Epithelial cell of proximal tubule (primary cell): ENCODE measurements at regions not wholly inside any gene's neighbourhood (a gene's known extent, or its start where the extent isn't known, plus 50 kb on each side); places are given as distances from the start of the nearest gene placed in this dataset.

Experiments
- DNase-seq: peaks from one replicate; pipeline ENCODE4 v3.0.0-alpha.2; 2011; ENCODE audit warnings: low read depth
- H3K4me3 ChIP-seq: 2 replicates; pipeline ENCODE4 v1.5.1; 2011; ENCODE audit warnings: low read depth, mild to moderate bottlenecking, low read length
- TF ChIP-seq, protein P1 (sequence below): conservative IDR thresholded peaks from 2 replicates; pipeline ENCODE4 v1.5.1; 2012; ENCODE audit warnings: low read depth, mild to moderate bottlenecking, low read length

- TF ChIP-seq, protein P1, sequence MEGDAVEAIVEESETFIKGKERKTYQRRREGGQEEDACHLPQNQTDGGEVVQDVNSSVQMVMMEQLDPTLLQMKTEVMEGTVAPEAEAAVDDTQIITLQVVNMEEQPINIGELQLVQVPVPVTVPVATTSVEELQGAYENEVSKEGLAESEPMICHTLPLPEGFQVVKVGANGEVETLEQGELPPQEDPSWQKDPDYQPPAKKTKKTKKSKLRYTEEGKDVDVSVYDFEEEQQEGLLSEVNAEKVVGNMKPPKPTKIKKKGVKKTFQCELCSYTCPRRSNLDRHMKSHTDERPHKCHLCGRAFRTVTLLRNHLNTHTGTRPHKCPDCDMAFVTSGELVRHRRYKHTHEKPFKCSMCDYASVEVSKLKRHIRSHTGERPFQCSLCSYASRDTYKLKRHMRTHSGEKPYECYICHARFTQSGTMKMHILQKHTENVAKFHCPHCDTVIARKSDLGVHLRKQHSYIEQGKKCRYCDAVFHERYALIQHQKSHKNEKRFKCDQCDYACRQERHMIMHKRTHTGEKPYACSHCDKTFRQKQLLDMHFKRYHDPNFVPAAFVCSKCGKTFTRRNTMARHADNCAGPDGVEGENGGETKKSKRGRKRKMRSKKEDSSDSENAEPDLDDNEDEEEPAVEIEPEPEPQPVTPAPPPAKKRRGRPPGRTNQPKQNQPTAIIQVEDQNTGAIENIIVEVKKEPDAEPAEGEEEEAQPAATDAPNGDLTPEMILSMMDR: no peak
- no peak overlapping the region for H3K4me3 ChIP-seq
- DNase-seq: no peak
These were observed 284.5 kb downstream of the IRX2 start for GRCh38 chr5:2466966-2467365.

GRCh38 chr5:2465383-2465782, 286.1 kb downstream of the IRX2 start:
- DNase-seq: no peak
- no peak overlapping the region for H3K4me3 ChIP-seq
- TF ChIP-seq, protein P1: no peak

- DNase-seq: no peak
- H3K4me3 ChIP-seq: no peak overlapping the region
- TF ChIP-seq, protein P1: no peak
These were observed 287.3 kb downstream of the IRX2 start for GRCh38 chr5:2464141-2464540.

- H3K4me3 ChIP-seq: no peak overlapping the region
- DNase-seq: no peak
- TF ChIP-seq, protein P1: no peak
These were observed 289.5 kb downstream of the IRX2 start for GRCh38 chr5:2461701-2462691.

- no peak overlapping the region for H3K4me3 ChIP-seq
- TF ChIP-seq, protein P1: no peak
- no peak for DNase-seq
These were observed 291.4 kb downstream of the IRX2 start for GRCh38 chr5:2460098-2460497.

GRCh38 chr5:2459251-2459650, 292.2 kb downstream of the IRX2 start:
- TF ChIP-seq, protein P1: no peak
- no peak overlapping the region for H3K4me3 ChIP-seq
- no peak for DNase-seq
